HPDE6-E6E7 (cell line): ENCODE measurements at regions not wholly inside any gene's neighbourhood (a gene's known extent, or its start where the extent isn't known, plus 50 kb on each side); places are given as distances from the start of the nearest gene placed in this dataset.
"Not testable (repeated sequence)": the region's sequence is repeated elsewhere in the genome, so short reads cannot be mapped to it uniquely, and the experiment has no call there.

Experiments
- DNase-seq: peaks from one replicate; pipeline ENCODE4 v3.0.0; 2011; ENCODE audit warnings: missing footprints; ENCODE audit errors: extremely low spot score

DNA sequence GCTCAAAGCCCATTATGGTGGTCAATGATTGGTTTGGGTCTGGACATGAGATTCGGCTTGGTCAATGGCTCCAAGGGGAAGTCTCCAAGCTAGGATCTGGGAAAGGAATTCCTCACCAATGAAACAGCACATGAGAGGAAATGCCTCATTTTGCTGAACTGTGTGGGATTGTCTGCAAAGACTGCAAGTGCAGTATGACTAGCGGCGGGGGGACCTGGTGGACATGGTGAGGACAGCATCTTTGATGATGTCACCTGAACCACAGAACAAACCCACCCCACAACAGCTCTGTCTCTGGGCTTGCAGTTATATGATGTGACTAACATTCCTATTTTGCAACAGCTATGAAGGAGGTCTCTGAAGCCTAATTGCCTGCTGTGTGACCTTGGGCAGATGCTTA, 50.6 kb upstream of the NKD1 start:
- no peak for DNase-seq

DNA sequence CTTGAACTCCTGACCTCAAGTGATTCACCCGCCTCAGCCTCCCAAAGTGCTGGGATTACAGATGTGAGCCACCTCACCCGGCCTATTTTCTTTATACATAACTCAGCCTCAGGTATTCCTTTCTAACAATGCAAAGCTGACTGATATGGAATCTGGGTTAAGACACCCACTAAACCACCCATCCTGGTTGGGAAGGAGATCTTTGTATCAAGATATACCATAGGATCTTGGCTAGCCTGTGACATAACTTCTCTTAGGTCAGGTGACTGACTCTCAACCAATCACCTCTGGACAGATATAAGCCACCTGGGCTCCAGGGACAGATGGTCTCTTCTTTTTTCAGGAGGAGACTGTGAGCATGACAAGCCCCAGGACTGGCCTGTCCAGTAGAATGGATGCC, 51.2 kb upstream of the NKD1 start:
- no peak for DNase-seq

DNA sequence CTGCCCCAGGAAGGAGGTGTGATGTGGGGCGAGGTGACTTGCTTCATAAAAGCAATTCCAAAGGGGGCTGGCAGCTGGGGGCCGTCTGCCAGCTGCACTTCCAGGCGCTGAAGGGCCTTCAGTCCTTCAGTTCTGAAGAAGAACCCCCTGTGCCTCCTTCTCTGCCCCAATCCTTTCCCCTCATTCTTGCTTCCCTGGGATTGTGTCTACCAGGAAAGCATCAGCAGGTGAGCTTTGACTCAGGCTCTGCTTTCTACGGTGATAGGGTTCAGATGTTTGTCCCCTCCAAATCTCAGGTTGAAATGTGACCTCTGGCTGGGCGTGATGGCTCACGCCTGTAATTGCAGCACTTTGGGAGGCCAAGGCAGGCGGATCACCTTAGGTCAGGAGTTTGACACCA, 52.5 kb upstream of the NKD1 start:
- DNase-seq: no peak

DNA sequence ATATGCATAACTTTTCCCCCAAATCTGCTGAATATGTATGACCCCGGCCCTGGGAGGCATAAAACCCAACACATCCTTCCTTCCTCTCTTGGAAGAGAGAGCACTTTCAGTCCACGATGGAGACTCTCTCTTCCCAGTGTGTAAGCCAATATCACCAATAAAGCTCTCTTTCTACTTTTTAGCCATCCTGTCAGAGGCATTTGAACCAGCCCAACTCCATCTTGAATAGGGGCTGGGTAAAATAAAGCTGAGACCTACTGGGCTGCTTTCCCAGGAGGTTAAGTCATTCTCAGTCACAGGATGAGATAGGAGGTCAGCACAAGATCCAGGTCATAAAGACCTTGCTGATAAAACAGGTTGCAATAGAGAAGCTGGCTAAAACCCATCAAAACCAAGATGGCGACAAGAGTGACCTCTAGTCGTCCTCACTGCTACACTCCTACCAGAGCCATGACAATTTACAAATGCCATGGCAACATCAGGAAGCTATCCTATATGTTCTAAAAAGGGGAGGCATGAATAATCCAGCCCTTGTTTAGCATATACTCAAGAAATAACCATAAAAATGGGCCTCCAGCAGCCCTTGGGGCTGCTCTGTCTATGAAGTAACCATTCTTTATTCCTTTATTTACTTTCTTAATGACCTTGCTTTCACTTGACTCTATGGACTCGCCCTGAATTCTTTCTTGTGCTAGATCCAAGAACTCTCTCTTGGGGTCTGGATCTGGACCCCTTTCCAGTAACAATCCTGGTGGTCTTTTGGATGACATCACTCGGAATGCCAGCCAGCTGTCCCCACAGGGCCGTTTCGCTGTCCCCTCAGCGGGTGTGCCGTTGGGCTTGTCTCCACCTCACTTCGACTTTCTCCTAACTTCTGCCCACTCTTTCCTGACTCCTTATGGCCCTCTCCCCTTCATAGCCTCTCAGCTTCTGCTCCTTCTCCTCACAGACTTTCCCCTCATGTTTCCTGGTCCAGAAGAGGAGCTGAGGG, 53.4 kb upstream of the NKD1 start:
- no peak for DNase-seq

DNA sequence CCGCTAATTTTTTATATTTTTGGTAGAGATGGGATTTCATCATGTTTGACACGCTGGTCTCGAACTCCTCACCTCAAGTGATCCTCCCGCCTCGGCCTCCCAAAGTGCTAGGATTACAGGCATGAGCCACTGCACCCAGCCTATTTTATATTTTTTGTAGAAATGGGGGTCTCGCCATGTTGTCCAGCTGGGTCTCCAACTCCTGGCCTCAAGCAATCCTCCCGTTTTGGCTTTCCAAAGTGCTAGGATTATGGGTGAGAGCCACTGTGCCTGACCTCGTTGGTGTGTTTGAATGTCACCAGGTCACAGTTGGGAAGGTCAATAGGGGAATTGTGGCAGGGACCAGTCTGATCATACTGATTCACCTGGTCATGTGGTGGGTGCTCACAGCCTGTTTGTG, 56.7 kb upstream of the NKD1 start:
- no peak for DNase-seq

DNA sequence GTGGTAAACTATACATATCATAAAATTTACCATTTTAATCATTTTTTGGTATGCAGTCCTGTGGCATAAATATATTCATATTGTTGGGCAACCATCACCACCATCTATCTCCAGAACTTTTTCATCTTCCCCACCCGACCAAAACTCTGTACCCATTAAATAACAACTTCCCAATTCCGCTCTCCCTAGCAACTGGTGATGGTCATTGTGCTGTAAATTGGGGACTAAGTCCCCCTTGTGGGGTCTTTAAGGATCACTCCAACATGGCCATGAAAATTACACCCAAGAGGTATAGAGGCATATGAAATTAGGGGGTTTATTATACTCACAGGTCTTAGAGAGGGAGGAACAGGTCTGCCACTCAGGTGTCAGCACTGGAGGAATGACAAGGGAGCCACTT, 57.4 kb upstream of the NKD1 start:
- no peak for DNase-seq

DNA sequence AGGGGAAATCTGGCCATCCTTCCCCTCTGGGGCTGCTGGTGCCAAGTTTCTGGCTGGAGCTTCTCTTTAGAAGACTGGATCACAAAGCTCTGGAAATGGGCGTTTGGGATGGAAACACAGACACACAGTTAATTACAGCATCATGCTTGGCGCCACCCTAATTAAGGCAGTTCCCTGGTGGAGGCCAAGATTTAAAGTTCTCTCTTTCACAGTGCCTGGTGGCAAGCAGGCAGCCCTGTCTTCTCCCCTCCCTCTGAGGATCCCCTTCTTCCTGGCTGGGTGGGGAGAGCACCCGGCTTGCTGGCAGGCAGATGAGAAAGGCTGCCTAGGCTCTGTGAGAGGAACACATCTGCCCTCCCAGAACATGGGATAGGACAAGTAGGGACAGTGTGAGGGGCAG, 59.0 kb upstream of the NKD1 start:
- no peak for DNase-seq

DNA sequence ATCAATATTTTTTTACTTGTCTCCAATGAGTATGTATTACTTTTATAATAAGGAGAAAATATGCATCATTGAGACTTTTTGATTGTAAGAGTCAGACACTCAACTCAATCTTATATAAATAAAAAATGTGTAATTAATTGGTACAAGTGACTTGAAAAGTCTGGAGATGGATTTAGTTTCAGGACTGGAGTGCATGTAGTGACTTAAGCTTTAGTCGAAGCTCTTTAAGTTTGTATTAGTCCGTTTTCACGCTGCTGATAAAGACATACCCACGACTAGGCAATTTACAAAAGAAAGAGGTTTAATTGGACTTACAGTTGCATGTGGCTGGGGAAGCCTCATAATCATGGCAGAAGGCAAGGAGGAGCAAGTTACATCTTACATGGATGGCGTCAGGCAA, 60.7 kb upstream of the NKD1 start:
- DNase-seq: no peak

DNA sequence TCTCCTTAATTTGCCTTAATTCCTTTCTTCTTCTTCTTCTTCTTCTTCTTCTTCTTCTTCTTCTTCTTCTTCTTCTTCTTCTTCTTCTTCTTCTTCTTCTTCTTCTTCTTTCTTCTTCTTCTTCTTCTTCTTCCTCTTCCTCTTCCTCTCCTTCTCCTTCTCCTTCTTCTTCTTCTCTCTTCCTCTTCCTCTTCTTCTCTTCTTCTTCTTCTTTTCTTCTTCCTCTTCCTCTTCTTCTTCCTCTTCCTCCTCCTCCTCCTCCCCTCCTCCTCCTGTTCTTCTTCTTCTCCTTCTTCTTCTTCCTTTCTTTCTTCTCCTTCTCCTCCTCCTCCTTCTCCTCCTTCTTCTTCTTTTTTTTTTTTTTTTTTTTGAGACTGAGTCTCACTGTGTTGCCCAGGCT, 62.0 kb upstream of the NKD1 start:
- not testable (repeated sequence) for DNase-seq

DNA sequence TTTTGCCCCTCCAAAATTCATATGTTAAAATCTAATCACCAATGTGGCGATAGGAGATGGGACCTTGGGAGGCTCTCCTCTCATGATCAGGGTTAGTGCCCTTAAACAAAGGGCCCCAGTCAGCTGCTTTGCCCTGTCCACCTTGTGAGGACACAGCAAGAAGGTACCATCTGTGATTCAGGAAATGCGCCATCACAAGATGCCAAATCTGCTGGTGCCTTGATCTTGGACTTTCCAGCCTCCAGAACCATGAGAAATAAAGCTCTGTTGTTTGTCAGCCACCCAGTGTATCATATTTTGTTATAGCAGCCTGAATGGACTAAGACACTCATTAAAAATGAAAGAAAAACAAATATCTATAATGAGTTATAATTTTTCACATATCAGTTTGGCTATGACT, 63.0 kb upstream of the NKD1 start:
- DNase-seq: no peak

DNA sequence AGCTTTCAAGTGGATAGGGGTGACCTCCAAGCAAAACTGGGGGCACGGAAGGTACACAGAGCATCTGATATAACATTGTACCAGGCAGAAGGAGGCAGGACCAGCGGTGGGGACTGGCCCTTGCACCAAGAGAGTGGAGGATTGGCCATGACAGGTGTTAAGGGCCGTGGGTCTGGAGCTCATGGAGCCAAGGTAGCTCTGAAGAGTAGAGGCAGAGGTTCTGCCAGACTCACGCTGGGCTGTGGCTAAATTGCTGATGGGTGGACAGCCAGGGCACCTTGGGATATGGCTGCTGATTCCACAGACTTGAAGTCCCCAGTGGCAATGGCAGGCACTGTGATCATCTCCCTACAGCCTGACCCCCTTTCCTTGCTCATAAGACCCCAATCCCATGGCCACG, 65.9 kb upstream of the NKD1 start:
- no peak for DNase-seq

DNA sequence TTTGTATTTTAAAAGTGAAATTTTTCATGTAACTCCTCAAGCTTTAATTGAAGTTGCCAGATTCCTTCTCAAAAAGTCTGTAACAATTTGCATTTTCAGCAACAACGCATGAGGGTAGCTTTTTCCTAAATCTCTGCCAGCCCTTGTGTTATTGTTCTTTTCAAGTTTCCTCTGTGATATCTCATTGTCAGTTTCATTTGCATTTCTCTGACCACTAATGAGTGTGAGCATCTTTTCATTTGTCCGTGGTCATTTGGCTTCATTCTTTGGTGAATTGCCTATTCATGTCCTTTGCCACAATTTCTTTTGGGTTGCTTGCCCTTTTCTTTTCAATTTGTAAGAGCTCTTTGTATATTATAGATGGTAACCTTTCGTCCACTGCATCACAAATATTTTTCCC, 68.0 kb upstream of the NKD1 start:
- DNase-seq: no peak

DNA sequence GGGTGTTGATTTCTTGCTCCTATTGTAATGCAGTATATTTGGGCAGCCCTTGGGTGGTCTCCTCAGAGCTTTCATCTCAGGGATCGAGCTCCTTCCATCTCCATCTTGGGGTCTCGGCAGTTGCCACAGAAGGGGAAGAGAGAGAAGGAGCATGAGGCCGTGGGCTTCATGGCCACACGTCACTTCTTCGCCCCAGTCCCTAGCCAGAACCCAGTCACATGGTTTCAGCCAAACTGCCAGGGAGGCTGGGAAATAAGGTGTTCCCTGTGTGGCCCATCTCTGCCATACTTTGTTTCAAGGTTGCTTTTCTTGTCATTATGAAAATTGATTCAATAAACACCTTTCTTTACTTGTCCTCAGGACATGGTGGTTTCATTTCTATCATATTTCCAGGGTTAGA, 68.4 kb upstream of the NKD1 start:
- DNase-seq: no peak

DNA sequence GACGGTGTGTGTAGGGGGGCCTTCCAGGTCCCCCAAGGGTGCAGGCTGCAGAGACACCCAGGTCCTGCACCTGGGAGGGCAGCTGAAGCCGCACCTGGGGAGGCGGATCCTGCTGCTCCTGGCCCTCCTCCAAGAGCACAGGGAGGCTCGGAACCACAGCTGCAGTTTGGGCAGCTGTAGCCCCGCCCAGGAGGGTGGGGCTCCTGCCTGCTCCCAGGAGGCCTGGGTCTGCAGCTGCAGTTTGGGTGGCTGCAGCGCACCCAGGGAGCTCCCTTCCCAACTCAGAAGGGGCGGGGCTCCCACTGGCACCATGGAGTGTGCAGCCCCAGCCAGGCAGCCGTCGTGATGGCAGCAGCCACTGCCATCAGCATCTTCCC, 69.4 kb upstream of the NKD1 start:
- no peak for DNase-seq

DNA sequence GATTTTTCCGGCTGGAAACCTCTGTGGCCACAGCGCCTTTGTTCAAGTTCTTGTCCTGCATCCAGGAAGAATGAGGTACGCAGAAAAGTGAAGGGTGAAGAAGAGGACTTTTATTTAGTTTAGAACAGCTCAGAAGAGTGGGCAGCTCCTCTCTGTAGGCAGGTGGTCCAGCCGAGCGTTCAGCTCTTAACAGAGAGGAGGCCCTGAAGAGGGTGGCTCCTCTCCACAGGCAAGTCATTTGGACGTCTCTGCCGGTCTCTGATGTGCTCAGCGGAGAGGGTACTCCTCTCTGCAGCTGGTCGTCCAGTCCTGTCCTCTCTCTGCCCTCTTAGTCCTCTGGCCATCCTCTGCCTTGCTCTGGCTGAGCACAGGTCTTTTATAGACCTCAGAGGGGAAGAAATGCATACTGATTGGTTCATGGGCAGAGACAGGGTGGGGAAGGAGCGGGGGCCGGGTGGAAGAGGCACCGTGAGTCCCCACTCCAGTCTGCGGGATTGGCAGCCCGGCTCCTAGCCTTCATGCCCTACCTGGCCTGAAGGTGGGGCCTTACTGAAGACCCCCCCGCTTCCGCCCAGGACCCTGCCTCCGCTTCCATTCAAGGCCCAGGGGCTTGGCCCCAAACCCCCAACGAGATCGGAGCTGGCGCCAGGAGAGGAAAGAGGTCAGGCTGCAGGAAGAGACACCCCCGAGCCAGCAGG, 70.0 kb upstream of the NKD1 start:
- no peak for DNase-seq

DNA sequence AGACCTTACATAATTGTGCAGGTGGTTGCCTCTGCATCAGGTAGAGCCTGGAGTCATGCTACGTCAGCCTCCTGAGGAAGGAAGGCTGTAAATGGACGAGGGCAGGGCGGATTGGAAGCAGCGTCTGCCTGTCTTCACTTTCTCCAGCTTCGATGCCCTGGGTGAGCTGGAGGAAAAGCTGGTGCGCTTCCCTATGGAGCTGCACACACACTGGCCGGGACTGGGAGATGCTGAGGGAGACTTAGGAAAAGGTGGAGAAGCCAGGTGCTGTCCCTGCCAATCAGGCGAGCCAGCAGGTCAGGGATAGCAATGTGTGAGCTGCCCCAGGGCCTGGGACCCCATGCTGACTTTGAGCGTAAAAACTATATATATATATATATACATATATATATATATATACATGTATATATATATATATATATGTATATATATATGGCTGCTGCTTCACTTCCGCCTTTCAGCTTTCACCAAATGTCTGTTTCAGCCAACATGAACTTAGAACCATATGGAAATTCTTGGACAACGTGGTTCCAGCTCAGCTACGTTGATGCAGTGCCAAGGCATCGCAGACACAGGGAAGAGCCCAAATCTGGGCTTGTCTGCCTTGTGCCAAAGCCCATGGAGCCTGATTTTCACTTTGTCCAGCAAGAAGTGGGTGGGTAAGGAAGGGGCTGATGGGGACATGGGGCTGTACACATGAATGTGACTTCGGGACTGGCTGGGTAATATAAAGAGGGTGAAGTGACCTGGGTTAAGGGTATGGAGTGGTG, 71.5 kb upstream of the NKD1 start:
- DNase-seq: no peak

DNA sequence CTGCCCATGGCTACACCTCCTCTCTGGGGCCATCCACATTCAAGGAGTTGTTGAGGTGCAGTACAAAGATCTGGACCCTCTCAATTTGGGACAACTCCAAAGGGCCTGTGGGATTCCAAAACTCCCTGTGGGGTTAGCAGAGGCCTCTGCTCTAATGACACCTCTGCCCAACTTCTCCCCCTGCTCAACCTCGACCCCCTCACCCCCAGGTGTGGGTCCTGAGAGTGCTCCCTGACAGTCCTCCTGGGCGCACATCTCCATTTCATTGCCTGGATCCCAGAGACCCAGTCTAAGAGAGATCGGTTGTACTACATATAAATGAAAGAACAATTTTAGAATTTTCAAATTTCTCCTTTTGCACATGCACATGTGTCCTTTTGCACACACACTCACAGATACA, 73.0 kb upstream of the NKD1 start:
- no peak for DNase-seq

DNA sequence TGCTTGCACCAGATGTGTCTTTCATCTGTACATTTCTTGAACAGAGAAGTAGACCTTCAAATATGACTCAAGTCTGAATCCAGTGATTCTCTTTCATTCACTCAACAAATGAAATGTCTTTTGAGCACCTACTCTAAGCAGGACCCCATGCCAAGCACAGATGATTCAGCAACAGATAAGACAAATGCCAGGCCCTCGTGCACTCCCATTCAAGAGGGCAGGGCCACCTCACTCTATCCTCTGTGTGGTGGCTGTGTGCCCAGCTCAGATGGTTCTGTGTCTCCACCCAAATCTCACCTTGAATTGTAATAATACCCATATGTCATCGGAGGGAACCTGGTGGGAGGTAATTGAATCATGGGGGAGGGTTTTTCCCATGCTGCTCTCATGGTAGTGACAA, 74.1 kb upstream of the NKD1 start:
- DNase-seq: no peak

DNA sequence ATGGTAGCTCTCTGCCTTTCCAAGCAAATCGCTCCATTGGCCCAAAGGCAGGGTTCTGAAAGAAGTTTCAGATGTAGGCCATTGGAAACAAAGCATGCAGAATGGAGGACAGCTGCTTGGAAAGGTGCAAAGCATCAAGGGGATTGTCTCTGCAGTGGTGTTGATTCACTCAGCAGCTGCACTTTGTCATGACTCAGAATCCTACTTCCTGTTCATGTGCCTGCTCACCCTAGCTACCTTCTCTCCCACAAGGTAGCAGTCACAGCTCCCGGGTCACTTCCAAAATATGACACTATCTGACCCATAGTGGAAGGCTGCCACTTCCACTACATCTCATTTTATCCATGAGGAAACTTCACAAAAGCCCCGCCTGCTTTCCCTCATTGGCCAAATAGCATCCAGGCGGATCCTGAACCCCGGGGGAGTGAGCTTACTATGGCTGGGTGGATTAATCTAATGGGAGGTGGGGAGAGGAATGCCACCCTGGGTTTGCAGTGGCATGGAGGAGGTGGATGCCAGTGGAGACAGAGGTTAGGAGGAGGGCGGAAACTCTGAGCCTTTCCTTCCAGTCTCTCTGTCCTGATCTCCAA, 74.7 kb upstream of the NKD1 start:
- peak; percentile 58 for DNase-seq

DNA sequence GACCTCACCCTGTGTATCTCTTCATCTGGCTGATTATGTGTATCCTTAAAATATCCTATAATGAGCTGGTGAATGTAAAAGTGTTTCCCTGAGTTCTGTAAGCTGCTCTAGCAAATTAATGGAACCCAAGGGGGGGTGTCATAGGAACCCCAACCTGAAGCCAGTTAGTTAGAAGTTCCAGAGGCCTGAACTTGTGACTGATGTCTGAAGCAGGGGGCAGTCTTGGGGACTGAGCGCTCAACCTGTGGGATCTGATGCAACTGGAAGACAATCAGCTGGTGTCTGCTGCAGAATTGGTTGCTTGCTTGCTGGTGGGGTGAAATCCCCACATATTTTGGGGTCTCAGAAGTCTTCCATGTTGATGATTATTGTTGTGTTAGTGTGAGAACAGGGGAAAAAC, 75.7 kb upstream of the NKD1 start:
- no peak for DNase-seq

DNA sequence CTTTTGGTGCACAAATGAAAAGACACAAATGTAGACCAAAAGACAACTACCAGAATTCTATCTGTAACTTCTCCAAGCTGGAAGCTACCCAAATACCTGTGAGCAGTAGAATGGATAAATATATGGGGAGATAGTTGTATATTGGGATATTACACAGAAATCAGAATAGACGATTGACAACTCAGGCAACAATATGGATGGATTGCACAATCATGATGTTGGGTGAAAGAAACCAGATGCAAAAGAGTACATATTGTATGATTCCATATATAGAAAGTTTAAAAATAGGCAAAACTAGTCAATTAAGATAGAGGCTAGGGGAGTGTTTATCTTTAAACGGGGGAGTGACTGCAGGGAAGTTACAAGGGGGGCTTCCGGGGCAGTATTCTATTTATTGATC, 77.5 kb upstream of the NKD1 start:
- no peak for DNase-seq

DNA sequence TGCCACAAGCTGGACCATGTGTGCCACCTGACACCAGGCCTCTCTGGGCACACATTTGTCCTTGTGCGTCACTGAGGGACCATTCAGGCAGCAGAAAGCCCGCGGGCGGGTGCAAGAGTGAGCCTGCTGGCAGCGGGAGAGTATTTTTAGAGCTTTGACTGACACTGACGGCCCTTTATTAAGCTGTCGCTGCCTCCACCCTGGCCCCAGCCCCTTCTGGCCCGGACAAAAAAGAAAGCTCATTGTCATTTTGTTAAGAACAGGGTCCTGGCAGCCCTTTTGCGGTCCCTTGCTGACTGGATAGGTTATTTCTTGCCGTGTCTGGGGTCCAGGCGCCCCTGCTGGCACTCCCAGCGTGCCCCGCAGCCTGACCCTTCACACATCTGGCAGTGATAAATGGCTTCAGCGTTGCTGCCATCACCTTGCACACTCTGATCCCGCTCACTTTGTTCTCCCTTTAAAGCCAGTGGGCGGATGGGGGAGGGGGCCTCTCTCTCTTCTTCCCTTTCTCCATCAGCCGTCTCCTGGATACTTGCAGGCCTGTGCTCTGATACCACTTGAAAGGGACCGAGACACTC, 78.4 kb upstream of the NKD1 start:
- no peak for DNase-seq
